ENCODE measurements at regions not wholly inside any gene's neighbourhood (a gene's known extent, or its start where the extent isn't known, plus 50 kb on each side); places are given as distances from the start of the nearest gene placed in this dataset.

GRCh38 chr15:27674826-27675225 lies 424.3 kb downstream of the OCA2 start (continued):
- TF ChIP-seq AFF4 (CRISPR knock-in tag; IDR thresholded peaks at IDR 0.05; ENCODE audit: borderline replicate concordance) (no peak), ZNF416 (CRISPR knock-in tag; IDR thresholded peaks at IDR 0.05) (no peak), ZNF396 (CRISPR knock-in tag; IDR thresholded peaks at IDR 0.05; ENCODE audit: borderline replicate concordance) (no peak)
- TF ChIP-seq, protein P1, sequence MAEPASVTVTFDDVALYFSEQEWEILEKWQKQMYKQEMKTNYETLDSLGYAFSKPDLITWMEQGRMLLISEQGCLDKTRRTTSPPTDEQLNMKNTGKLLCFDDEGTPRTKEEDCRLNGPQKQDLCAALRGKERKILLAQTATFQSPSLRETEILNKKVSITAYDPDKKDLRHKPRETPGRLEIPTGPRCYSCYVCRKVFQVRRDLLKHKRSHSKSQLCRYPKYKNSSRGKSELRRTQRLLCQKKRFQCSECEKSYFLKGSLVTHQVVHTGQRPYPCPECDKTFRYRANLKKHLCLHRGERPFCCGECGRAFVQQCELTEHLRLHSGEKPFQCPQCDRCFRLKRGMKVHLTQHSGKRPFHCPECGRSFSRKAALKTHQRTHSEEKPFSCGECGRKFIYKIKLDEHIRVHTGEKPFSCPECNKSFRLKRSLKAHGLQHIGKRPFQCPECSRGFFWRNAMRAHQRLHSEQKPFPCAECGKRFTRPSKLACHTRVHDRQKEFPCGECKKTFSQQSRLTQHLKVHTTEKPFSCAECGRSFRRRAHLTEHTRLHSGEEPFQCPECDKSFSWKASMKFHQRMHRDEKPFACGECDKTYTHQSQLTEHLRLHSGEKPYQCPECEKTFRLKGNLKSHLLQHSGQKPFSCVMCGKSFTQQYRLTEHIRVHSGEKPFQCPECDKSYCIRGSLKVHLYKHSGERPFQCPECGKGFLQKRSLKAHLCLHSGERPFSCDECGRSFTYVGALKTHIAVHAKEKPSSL (CRISPR knock-in tag; conservative IDR thresholded peaks at IDR 0.05) = no peak

DNA sequence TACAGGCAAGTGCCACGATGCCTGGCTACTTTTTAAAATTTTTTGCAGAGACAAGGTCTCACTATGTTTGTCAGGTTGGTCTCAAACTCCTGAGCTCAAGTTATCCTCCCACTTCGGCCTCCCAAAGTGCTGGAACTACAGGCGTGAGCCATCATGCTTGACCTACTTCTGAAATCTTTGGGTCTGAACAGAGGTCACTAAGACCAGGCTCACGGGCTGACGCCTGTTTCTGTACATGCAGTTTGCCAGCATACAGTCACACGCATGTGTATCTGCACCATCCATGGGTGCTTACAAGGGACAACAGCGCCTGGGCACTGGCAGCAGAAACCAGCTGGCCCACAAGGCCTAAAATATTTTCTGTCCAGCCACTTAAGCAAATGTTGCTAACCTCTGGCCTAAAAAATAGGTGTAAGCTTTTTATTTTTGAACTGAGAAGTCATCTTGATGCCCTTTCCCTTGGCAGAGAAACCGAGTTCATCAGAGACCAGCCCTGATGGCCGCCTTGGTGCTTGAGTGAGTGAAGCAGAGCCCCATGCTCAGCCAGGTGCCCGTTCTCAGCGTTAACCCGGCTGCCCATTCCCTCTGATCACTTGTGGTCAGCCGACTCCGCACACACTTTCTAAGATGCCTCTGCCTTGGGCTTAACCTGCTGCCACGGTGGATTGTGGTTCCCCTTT lies 425.2 kb downstream of the OCA2 start:
- no peak for TF ChIP-seq ZNF138 (CRISPR knock-in tag; conservative IDR thresholded peaks at IDR 0.05)
- no peak for TF ChIP-seq ELF4 (CRISPR knock-in tag; IDR thresholded peaks at IDR 0.05; ENCODE audit: low read depth)
- no peak for TF ChIP-seq CREB1 (CRISPR knock-in tag; IDR thresholded peaks at IDR 0.05)
- no peak for TF ChIP-seq KAT7 (CRISPR knock-in tag; IDR thresholded peaks at IDR 0.05; ENCODE audit: borderline replicate concordance)
- no peak for TF ChIP-seq GABPB1 (CRISPR knock-in tag; IDR thresholded peaks at IDR 0.05)
- no peak for TF ChIP-seq CREM (CRISPR knock-in tag; IDR thresholded peaks at IDR 0.05)
- TF ChIP-seq HMGXB4 (CRISPR knock-in tag; IDR thresholded peaks at IDR 0.05) = no peak
- Mint-ChIP-seq H3K4me3 (no peak overlapping the region), H3K36me3 (no peaks in the 10 kb centered on the region), H3K9me3 (no peaks in the 10 kb centered on the region), H3K4me1 (peaks cover 21% of the 10 kb centered on the region), H3K27me3 (ENCODE audit: low read depth) (peaks cover 5% of the 10 kb centered on the region), H3K27ac (no peak overlapping the region)
- ATAC-seq (no peak), DNase-seq (ENCODE audit: low spot score) (no peak)
- POLR2A ChIA-PET = interaction anchor here (0.6 kb wide), 1 partner anchor 336 kb away, joined by 3 read pairs; no protein-coding TSS in a partner anchor
- CTCF ChIA-PET = interaction anchor here (1.0 kb wide), 1 partner anchor 146 kb away, joined by 3 read pairs; no protein-coding TSS in a partner anchor

GRCh38 chr15:27672537-27672936 lies 426.6 kb downstream of the OCA2 start:
- no peaks in the 10 kb centered on the region for H3K9me3 Mint-ChIP-seq
- no peaks in the 10 kb centered on the region for H3K36me3 Mint-ChIP-seq
- H3K4me1 Mint-ChIP-seq = peaks cover 14% of the 10 kb centered on the region
- H3K27ac Mint-ChIP-seq = no peak overlapping the region
- no peak for DNase-seq (ENCODE audit: low spot score)
- no peak for ATAC-seq
- no peak overlapping the region for H3K4me3 Mint-ChIP-seq
- ChIA-PET POLR2A (no interaction called here), CTCF (interaction anchor here (2.4 kb wide), 1 partner anchor 9 kb away, joined by 8 read pairs; no protein-coding TSS in a partner anchor)
- H3K27me3 Mint-ChIP-seq (ENCODE audit: low read depth) = no peaks in the 10 kb centered on the region
- TF ChIP-seq MYBL2 (CRISPR knock-in tag; IDR thresholded peaks at IDR 0.05) (no peak), PRRX2 (CRISPR knock-in tag; IDR thresholded peaks at IDR 0.05) (no peak), CREB1 (CRISPR knock-in tag; IDR thresholded peaks at IDR 0.05) (no peak), SMAD4 (CRISPR knock-in tag; IDR thresholded peaks at IDR 0.05) (no peak), EMX1 (CRISPR knock-in tag; IDR thresholded peaks at IDR 0.05) (no peak), IRF2 (CRISPR knock-in tag; IDR thresholded peaks at IDR 0.05; ENCODE audit: borderline replicate concordance, low read depth) (no peak), ZNF263 (CRISPR knock-in tag; IDR thresholded peaks at IDR 0.05; ENCODE audit: low read depth) (no peak), SP1 (CRISPR knock-in tag; conservative IDR thresholded peaks at IDR 0.05) (no peak), CBFB (CRISPR knock-in tag; IDR thresholded peaks at IDR 0.05; ENCODE audit: low read depth) (no peak), RELA (CRISPR knock-in tag; IDR thresholded peaks at IDR 0.05; ENCODE audit: borderline replicate concordance) (no peak)
- TF ChIP-seq, protein P2, sequence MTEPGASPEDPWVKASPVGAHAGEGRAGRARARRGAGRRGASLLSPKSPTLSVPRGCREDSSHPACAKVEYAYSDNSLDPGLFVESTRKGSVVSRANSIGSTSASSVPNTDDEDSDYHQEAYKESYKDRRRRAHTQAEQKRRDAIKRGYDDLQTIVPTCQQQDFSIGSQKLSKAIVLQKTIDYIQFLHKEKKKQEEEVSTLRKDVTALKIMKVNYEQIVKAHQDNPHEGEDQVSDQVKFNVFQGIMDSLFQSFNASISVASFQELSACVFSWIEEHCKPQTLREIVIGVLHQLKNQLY (CRISPR knock-in tag; IDR thresholded peaks at IDR 0.05) = no peak
- TF ChIP-seq, protein P3, sequence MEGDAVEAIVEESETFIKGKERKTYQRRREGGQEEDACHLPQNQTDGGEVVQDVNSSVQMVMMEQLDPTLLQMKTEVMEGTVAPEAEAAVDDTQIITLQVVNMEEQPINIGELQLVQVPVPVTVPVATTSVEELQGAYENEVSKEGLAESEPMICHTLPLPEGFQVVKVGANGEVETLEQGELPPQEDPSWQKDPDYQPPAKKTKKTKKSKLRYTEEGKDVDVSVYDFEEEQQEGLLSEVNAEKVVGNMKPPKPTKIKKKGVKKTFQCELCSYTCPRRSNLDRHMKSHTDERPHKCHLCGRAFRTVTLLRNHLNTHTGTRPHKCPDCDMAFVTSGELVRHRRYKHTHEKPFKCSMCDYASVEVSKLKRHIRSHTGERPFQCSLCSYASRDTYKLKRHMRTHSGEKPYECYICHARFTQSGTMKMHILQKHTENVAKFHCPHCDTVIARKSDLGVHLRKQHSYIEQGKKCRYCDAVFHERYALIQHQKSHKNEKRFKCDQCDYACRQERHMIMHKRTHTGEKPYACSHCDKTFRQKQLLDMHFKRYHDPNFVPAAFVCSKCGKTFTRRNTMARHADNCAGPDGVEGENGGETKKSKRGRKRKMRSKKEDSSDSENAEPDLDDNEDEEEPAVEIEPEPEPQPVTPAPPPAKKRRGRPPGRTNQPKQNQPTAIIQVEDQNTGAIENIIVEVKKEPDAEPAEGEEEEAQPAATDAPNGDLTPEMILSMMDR (IDR thresholded peaks at IDR 0.05) = no peak

Data from WTC11 (cell line).